ENCODE measurements at regions not wholly inside any gene's neighbourhood (a gene's known extent, or its start where the extent isn't known, plus 50 kb on each side); places are given as distances from the start of the nearest gene placed in this dataset.

DNA sequence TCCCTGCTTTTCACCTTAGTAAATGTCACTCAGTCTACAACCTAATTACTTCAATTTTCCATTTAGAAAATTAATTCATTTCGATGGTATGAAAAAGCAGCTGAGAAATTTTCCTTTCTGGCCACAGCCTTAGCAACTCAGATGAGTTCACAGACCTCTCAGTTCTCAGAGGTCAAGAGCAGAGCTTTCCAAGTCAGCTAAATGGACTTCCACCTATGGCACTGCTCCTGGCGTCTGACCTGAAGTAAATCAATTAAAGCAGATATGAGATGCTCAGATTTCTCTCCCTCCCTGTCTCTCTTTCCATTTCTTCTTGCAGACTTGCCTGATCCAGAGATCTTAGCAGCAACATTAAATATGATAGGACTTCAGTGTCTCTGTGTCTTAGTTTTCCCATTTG lies 412.6 kb downstream of the QKI start:
- H2AK5ac ChIP-seq (ENCODE audit: low read length, severe bottlenecking): no peak overlapping the region
- H2BK5ac ChIP-seq (ENCODE audit: low read depth, low read length, poor library complexity, severe bottlenecking): no peak overlapping the region
- no peaks in the 10 kb centered on the region for H3K79me1 ChIP-seq (replicated peaks; ENCODE audit: low read length, poor library complexity, severe bottlenecking)
- H3K36me3 ChIP-seq (ENCODE audit: control insufficient read depth in 1 of 2, insufficient read depth in 2 of 2, low read depth in 1 of 2, low read length in 2 of 2): no peaks in the 10 kb centered on the region
- H2BK120ac ChIP-seq (ENCODE audit: low read depth, low read length): no peak overlapping the region
- H3K9me3 ChIP-seq (ENCODE audit: control insufficient read depth, low read length): peaks cover 7% of the 10 kb centered on the region
- no peak for DNase-seq
- H2AFZ ChIP-seq (ENCODE audit: low read depth, low read length): no peak overlapping the region
- H3K4me3 ChIP-seq (ENCODE audit: insufficient read depth in 1 of 2, low read depth in 1 of 2, low read length in 2 of 2): no peak overlapping the region
- no peak overlapping the region for H3K4ac ChIP-seq (ENCODE audit: low read depth in 1 of 2, low read length in 2 of 2)
- H2BK15ac ChIP-seq (ENCODE audit: low read depth, poor library complexity, severe bottlenecking): no peak overlapping the region
- no peak overlapping the region for H3K14ac ChIP-seq (ENCODE audit: low read length in 2 of 2)
- 49% methylated on average over 2 of the region's 2 CpGs for WGBS
- H3K27me3 ChIP-seq (ENCODE audit: control insufficient read depth in 1 of 2, insufficient read depth in 1 of 2, low read length in 2 of 2): no peaks in the 10 kb centered on the region
- no peak overlapping the region for H3K9ac ChIP-seq (ENCODE audit: low read length)
- H3K4me1 ChIP-seq (ENCODE audit: control insufficient read depth, insufficient read depth, low read depth, low read length): peaks cover 4% of the 10 kb centered on the region
- no peak overlapping the region for H3K4me2 ChIP-seq (ENCODE audit: low read length, poor library complexity, severe bottlenecking)
- H4K8ac ChIP-seq (ENCODE audit: low read length): no peak overlapping the region
- H4K91ac ChIP-seq (ENCODE audit: low read length): no peak overlapping the region
- no peak overlapping the region for H3K18ac ChIP-seq (ENCODE audit: low read depth in 1 of 2, low read length in 2 of 2)
- no peak overlapping the region for H3K23ac ChIP-seq (ENCODE audit: low read length in 2 of 2)
- H3K27ac ChIP-seq (ENCODE audit: low read length, poor library complexity, severe bottlenecking): no peak overlapping the region
- H2BK12ac ChIP-seq (ENCODE audit: low read length in 2 of 2): no peak overlapping the region

GRCh38 chr6:163826629-163827028 lies 412.1 kb downstream of the QKI start:
- Histone ChIP-seq H2BK5ac (ENCODE audit: low read depth, low read length, poor library complexity, severe bottlenecking) (no peak overlapping the region), H3K18ac (ENCODE audit: low read depth in 1 of 2, low read length in 2 of 2) (no peak overlapping the region), H3K4me3 (ENCODE audit: insufficient read depth in 1 of 2, low read depth in 1 of 2, low read length in 2 of 2) (no peak overlapping the region), H3K36me3 (ENCODE audit: control insufficient read depth in 1 of 2, insufficient read depth in 2 of 2, low read depth in 1 of 2, low read length in 2 of 2) (no peaks in the 10 kb centered on the region), H3K14ac (ENCODE audit: low read length in 2 of 2) (no peak overlapping the region), H4K91ac (ENCODE audit: low read length) (no peak overlapping the region), H2AFZ (ENCODE audit: low read depth, low read length) (no peak overlapping the region), H3K9me3 (ENCODE audit: control insufficient read depth, low read length) (peaks cover 7% of the 10 kb centered on the region), H2AK5ac (ENCODE audit: low read length, severe bottlenecking) (no peak overlapping the region), H3K4ac (ENCODE audit: low read depth in 1 of 2, low read length in 2 of 2) (no peak overlapping the region), H3K23ac (ENCODE audit: low read length in 2 of 2) (no peak overlapping the region), H3K4me2 (ENCODE audit: low read length, poor library complexity, severe bottlenecking) (no peak overlapping the region), H2BK15ac (ENCODE audit: low read depth, poor library complexity, severe bottlenecking) (no peak overlapping the region), H2BK12ac (ENCODE audit: low read length in 2 of 2) (no peak overlapping the region), H3K79me1 (replicated peaks; ENCODE audit: low read length, poor library complexity, severe bottlenecking) (no peaks in the 10 kb centered on the region), H3K27me3 (ENCODE audit: control insufficient read depth in 1 of 2, insufficient read depth in 1 of 2, low read length in 2 of 2) (peaks cover 0 to under 1% of the 10 kb centered on the region in 2 experiments), H2BK120ac (ENCODE audit: low read depth, low read length) (no peak overlapping the region), H3K4me1 (ENCODE audit: control insufficient read depth, insufficient read depth, low read depth, low read length) (peaks cover 4% of the 10 kb centered on the region), H4K8ac (ENCODE audit: low read length) (no peak overlapping the region), H3K9ac (ENCODE audit: low read length) (no peak overlapping the region), H3K27ac (ENCODE audit: low read length, poor library complexity, severe bottlenecking) (no peak overlapping the region)
- 84% methylated on average over 7 of the region's 8 CpGs for WGBS
- no peak for DNase-seq

DNA sequence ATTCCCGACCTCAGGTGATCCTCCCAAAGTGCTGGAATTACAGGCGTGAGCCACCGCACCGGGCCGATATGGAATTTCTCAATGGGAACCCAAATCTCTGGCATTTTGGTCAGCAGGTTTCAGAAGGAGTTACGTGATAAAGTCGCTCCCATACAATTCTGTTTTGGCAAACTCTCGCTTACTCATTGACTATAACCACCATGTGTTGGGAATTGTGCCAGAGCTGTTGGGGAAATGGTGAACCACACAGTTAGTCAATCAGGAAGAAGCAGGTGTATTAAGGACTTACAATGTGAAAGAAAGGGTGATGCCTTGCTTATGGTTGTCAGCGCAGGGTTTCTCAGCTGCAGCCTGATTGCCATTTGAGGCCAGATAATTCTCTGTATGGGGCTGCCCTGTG lies 410.5 kb downstream of the QKI start:
- Histone ChIP-seq H2BK120ac (ENCODE audit: low read depth, low read length) (no peak overlapping the region), H3K4me1 (ENCODE audit: control insufficient read depth, insufficient read depth, low read depth, low read length) (peaks cover 4% of the 10 kb centered on the region), H4K91ac (ENCODE audit: low read length) (no peak overlapping the region), H3K4ac (ENCODE audit: low read depth in 1 of 2, low read length in 2 of 2) (no peak overlapping the region), H2AK5ac (ENCODE audit: low read length, severe bottlenecking) (no peak overlapping the region), H2BK12ac (ENCODE audit: low read length in 2 of 2) (no peak overlapping the region), H2AFZ (ENCODE audit: low read depth, low read length) (no peak overlapping the region), H2BK5ac (ENCODE audit: low read depth, low read length, poor library complexity, severe bottlenecking) (no peak overlapping the region), H3K79me1 (replicated peaks; ENCODE audit: low read length, poor library complexity, severe bottlenecking) (no peaks in the 10 kb centered on the region), H3K9me3 (ENCODE audit: control insufficient read depth, low read length) (no peaks in the 10 kb centered on the region), H3K23ac (ENCODE audit: low read length in 2 of 2) (no peak overlapping the region), H3K4me3 (ENCODE audit: insufficient read depth in 1 of 2, low read depth in 1 of 2, low read length in 2 of 2) (no peak overlapping the region), H3K9ac (ENCODE audit: low read length) (no peak overlapping the region), H3K18ac (ENCODE audit: low read depth in 1 of 2, low read length in 2 of 2) (no peak overlapping the region), H3K27me3 (ENCODE audit: control insufficient read depth in 1 of 2, insufficient read depth in 1 of 2, low read length in 2 of 2) (peaks cover 0 to 3% of the 10 kb centered on the region in 2 experiments), H4K8ac (ENCODE audit: low read length) (no peak overlapping the region), H3K14ac (ENCODE audit: low read length in 2 of 2) (no peak overlapping the region), H3K4me2 (ENCODE audit: low read length, poor library complexity, severe bottlenecking) (no peak overlapping the region), H3K27ac (ENCODE audit: low read length, poor library complexity, severe bottlenecking) (no peak overlapping the region), H3K36me3 (ENCODE audit: control insufficient read depth in 1 of 2, insufficient read depth in 2 of 2, low read depth in 1 of 2, low read length in 2 of 2) (no peaks in the 10 kb centered on the region), H2BK15ac (ENCODE audit: low read depth, poor library complexity, severe bottlenecking) (no peak overlapping the region)
- 95% methylated on average over 9 of the region's 9 CpGs for WGBS
- no peak for DNase-seq

DNA sequence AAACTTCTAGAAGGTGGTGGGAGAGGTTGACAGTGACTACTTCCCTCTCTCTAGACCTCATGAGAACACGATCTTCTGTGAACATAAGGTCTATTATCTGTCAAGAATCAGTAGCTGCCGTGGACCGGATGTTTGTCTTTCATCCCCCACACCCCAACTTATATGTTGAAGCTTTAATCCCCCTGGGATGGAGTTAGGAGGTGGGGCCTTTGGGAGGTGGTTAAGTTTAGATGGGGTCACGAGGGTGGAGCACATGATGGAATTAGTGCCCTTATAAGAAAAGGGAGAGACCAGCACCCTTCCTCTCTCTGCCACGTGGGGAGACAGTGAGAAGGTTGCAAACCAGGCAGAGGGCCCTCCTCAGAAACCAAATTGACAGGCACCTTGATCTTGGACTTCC lies 409.1 kb downstream of the QKI start:
- no peak overlapping the region for H3K14ac ChIP-seq (ENCODE audit: low read length in 2 of 2)
- WGBS: 30% methylated on average over 2 of the region's 5 CpGs

More for the DNA sequence above, 409.1 kb downstream of the QKI start:
- Histone ChIP-seq H3K36me3 (ENCODE audit: control insufficient read depth in 1 of 2, insufficient read depth in 2 of 2, low read depth in 1 of 2, low read length in 2 of 2) (no peaks in the 10 kb centered on the region), H3K4me2 (ENCODE audit: low read length, poor library complexity, severe bottlenecking) (no peak overlapping the region), H3K23ac (ENCODE audit: low read length in 2 of 2) (no peak overlapping the region), H3K4ac (ENCODE audit: low read depth in 1 of 2, low read length in 2 of 2) (no peak overlapping the region), H3K9ac (ENCODE audit: low read length) (no peak overlapping the region), H3K4me3 (ENCODE audit: insufficient read depth in 1 of 2, low read depth in 1 of 2, low read length in 2 of 2) (no peak overlapping the region), H2BK12ac (ENCODE audit: low read length in 2 of 2) (no peak overlapping the region), H3K79me1 (replicated peaks; ENCODE audit: low read length, poor library complexity, severe bottlenecking) (no peaks in the 10 kb centered on the region), H2BK5ac (ENCODE audit: low read depth, low read length, poor library complexity, severe bottlenecking) (no peak overlapping the region), H4K8ac (ENCODE audit: low read length) (no peak overlapping the region), H2AK5ac (ENCODE audit: low read length, severe bottlenecking) (no peak overlapping the region), H3K4me1 (ENCODE audit: control insufficient read depth, insufficient read depth, low read depth, low read length) (peaks cover 4% of the 10 kb centered on the region), H3K9me3 (ENCODE audit: control insufficient read depth, low read length) (no peaks in the 10 kb centered on the region), H2BK120ac (ENCODE audit: low read depth, low read length) (no peak overlapping the region), H3K27me3 (ENCODE audit: control insufficient read depth in 1 of 2, insufficient read depth in 1 of 2, low read length in 2 of 2) (peaks cover 0 to 3% of the 10 kb centered on the region in 2 experiments), H4K91ac (ENCODE audit: low read length) (no peak overlapping the region), H3K27ac (ENCODE audit: low read length, poor library complexity, severe bottlenecking) (no peak overlapping the region), H2BK15ac (ENCODE audit: low read depth, poor library complexity, severe bottlenecking) (no peak overlapping the region), H2AFZ (ENCODE audit: low read depth, low read length) (no peak overlapping the region), H3K18ac (ENCODE audit: low read depth in 1 of 2, low read length in 2 of 2) (no peak overlapping the region)
- DNase-seq: no peak
